NT2/D1 (cell line): ENCODE measurements at regions not wholly inside any gene's neighbourhood (a gene's known extent, or its start where the extent isn't known, plus 50 kb on each side); places are given as distances from the start of the nearest gene placed in this dataset.

ENCODE experiments used
- SUZ12 ChIP-seq: IDR thresholded peaks from 2 replicates; pipeline ENCODE4 v1.6.1; 2011; ENCODE audit not compliant: insufficient read length, insufficient read depth; ENCODE audit errors: extremely low read depth
- YY1 ChIP-seq: IDR thresholded peaks from 2 replicates; pipeline ENCODE4 v1.6.1; 2011; ENCODE audit not compliant: insufficient read length, insufficient read depth
- ZNF274 ChIP-seq: IDR thresholded peaks from 2 replicates; pipeline ENCODE4 v1.6.1; 2011; ENCODE audit warnings: mild to moderate bottlenecking, low read depth, low read length

- TF ChIP-seq ZNF274: no peak
- no peak for TF ChIP-seq YY1
- TF ChIP-seq SUZ12: no peak
These were observed 125.1 kb upstream of the FBXL7 start for GRCh38 chr5:15374886-15375285.
